Mononuclear cell (primary cell): ENCODE measurements at regions not wholly inside any gene's neighbourhood (a gene's known extent, or its start where the extent isn't known, plus 50 kb on each side); places are given as distances from the start of the nearest gene placed in this dataset.
"Not testable (repeated sequence)": the region's sequence is repeated elsewhere in the genome, so short reads cannot be mapped to it uniquely, and the experiment has no call there.

Experiments used
- H3K27me3 ChIP-seq: 2 replicates; pipeline ENCODE4 v1.6.0; 2011; ENCODE audit warnings: low read length, control low read depth; ENCODE audit not compliant: insufficient read depth
- H3K4me1 ChIP-seq: 2 replicates; pipeline ENCODE4 v1.5.1; 2011; ENCODE audit warnings: mild to moderate bottlenecking, low read length, control low read depth; ENCODE audit not compliant: insufficient read depth
- H3K4me3 ChIP-seq: 2 replicates; pipeline ENCODE4 v1.5.1; 2011; ENCODE audit warnings: mild to moderate bottlenecking, low read length, moderate library complexity
- H3K9me3 ChIP-seq: 2 replicates; pipeline ENCODE4 v1.5.1; 2011; ENCODE audit warnings: low read depth, mild to moderate bottlenecking, control low read depth, low read length

DNA sequence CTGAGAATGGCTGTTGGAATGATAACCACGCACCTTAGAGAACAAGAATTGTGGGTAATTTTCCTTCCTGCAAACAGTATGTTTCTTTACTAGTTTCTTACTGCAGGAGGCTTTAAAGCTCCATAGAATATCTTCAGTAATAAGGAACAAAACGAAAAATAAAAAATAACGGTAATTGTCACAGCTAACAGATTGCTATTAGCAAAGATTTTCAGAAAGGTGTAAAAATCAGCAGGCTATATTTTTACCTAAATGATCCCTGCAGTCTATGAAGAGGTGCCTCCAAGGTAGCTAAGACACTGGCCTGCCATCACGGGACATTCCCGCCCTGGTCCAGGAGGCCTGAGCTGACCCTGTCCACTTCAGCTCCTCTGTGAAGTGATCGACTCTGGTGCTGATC, 127.6 kb upstream of the KCNJ18 start:
- H3K4me3 ChIP-seq, H3K9me3 ChIP-seq, H3K27me3 ChIP-seq, H3K4me1 ChIP-seq: not testable (repeated sequence)

DNA sequence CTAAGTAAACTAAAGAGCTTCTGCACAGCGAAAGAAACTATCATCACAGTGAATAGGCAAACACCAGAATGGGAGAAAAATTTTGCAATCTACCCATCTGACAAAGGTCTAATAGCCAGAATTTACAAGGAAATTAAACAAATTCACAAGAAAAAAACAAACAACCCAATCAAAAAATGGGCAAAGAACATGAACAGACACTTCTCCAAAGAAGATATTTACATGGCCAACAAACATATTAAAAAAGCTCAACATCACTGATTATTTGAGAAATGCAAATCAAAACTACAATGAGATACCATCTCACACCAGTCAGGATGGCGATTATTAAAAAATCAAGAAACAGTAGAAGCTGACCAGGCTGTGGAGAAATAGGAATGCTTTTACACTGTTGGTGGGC, 121.9 kb upstream of the KCNJ18 start:
- not testable (repeated sequence) for H3K9me3 ChIP-seq, H3K4me1 ChIP-seq, H3K27me3 ChIP-seq, H3K4me3 ChIP-seq

DNA sequence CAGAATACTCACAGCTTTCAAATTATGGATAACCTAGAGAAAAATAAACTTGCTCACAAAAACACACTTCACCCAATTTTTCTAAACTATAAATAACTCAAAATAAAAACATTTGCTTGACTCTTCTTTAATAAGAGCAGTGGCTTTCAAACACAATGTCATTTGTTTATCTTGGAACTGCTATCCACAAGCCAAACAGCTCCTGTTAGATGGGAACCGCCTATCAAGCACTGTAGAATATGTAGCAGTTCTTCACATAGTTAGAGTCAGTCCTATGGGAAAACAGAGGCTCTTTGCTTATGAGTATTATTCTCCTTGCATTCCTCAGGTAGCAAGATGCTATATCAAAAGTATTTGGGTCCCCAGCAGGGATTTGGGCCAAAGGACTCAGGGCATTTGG, 120.2 kb upstream of the KCNJ18 start:
- not testable (repeated sequence) for H3K4me3 ChIP-seq, H3K4me1 ChIP-seq, H3K9me3 ChIP-seq, H3K27me3 ChIP-seq

DNA sequence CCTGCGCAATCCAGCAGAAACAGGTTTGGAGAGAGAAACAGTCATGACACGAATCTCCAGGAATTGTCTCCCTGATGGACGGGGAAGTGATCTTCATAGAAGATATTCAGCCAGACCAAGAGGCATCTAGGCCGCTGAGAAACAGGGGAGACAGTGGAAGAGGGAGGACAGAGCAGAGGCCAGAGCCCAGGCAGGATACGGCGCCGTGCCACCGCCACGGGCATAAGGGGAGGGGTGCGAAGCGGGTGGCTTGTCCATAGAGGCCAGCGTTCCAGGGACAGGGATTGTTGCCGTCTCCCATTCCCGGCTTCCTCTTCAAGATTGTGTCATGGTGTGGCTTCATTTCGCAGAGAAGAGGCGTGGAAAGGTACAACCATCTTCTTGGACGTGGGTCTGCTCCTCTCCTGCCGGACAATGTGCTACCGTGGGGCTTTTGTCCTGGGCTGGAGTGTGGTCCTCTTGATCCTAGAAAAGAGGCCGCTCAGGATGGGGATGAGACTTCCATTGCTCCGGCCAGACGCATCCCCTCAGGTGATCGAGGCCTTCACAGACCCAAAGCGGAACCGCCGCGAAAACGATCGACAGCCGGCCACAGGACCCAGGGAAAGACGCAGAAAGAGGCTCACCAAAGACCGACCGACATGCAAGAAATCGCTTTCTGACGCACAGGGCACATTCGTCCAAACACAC, 118.9 kb upstream of the KCNJ18 start:
- not testable (repeated sequence) for H3K4me3 ChIP-seq, H3K27me3 ChIP-seq, H3K4me1 ChIP-seq, H3K9me3 ChIP-seq

DNA sequence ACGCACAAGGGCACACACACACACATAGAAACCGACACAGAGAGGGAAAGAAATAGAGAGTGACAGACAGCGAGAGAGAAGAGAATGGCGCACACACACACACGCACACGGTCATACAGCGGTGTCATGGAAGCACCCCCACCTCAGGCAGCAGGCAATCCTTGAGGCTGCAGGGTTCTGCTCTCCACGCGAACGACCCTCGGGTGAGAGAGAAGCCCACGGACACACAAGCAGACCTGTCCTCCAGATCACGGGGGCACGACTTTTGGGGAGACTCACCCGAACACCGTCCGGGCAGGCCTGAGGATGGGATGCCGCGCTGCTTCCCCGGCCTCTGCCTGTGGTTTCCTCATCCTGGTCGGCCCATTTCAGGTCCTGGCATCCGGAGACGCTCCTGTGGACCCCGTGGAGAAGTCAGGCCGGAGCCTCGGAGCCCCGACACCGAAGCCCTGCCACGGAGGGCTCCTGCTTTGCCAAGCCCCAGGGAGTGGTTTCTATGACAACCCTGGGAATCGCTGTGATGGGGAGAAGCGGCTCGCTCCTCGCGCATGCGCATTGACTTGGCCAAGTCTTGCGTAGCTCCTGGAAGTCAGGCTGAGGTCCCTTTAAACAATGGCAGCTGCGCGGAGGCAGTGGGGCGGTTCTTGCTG, 118.2 kb upstream of the KCNJ18 start:
- Histone ChIP-seq H3K4me3 (peak overlapping the region; percentile 15), H3K27me3 (no peaks in the 10 kb centered on the region), H3K4me1 (no peaks in the 10 kb centered on the region), H3K9me3 (no peaks in the 10 kb centered on the region)

DNA sequence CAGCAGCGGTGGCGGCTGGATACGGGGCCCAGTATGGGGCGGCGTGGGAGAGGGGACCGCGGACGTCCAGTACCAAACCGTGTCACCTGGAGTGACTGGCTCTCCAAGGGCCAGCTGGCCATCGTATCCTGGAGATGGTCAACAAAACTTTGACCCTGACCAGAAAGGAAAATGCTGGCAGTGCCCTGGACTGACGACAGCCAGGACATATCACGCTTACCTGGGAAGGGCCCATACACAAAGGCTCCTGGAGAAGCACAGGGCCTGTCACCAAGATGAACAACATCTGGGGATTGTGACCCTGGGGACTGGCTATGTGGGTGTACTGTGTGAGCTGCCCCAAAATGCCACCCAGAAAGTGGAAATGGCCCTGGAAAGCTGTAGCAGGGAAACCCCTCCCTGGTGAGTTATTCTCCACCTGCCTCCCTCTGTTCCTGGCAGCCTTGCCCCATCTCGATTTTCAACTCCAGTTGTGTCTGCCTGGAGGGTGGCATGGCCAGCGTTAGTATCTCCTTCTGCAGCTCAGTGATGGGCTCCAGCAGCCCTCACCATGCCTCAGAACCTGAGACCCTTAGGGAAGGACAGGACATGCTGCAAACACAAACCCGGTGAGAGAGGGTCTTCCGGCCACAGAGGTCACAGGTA, 117.6 kb upstream of the KCNJ18 start:
- H3K9me3 ChIP-seq, H3K4me3 ChIP-seq, H3K27me3 ChIP-seq, H3K4me1 ChIP-seq: not testable (repeated sequence)

DNA sequence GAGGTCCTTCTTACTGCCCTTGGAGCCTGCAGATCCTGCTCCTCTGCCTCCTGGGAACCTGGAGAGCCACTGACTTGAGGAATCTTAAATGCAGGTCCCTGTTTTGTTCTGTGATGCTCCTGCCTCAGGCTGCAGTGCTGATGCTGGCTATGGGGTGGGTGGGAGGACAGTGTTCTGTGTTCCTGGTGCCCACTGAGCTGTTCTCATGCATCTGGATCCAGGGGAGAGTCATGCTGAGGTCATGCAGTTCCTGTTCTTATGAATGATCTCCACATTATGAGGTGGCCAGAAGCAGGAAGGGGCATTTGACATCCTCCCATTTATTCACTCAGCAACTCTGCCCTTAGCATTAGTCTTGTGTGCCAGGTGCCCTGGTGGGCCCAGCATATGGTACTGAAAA, 113.5 kb upstream of the KCNJ18 start:
- not testable (repeated sequence) for H3K27me3 ChIP-seq, H3K4me1 ChIP-seq, H3K9me3 ChIP-seq, H3K4me3 ChIP-seq

DNA sequence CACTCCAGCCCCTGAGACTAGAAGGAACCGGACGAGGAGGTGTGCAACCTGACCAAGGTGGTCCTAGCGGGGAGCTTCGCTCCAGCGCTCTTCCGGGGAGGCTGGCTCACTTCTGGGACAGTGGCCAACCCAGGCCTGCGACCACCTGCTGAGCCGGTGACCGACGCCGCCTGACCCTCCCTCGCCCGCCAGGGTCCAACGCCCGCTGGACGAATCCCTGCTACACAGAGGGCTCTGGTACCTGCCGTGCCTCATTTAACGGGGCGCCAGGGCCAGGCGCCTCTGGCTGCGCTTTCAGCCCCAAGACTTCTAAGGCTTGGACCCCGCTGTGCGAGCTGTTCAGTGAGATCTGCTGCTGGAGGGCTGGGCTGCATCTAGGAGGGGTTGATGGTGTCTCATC, 99.5 kb upstream of the KCNJ18 start:
- Histone ChIP-seq H3K4me3 (no peak overlapping the region), H3K27me3 (no peaks in the 10 kb centered on the region), H3K4me1 (no peaks in the 10 kb centered on the region), H3K9me3 (no peaks in the 10 kb centered on the region)

DNA sequence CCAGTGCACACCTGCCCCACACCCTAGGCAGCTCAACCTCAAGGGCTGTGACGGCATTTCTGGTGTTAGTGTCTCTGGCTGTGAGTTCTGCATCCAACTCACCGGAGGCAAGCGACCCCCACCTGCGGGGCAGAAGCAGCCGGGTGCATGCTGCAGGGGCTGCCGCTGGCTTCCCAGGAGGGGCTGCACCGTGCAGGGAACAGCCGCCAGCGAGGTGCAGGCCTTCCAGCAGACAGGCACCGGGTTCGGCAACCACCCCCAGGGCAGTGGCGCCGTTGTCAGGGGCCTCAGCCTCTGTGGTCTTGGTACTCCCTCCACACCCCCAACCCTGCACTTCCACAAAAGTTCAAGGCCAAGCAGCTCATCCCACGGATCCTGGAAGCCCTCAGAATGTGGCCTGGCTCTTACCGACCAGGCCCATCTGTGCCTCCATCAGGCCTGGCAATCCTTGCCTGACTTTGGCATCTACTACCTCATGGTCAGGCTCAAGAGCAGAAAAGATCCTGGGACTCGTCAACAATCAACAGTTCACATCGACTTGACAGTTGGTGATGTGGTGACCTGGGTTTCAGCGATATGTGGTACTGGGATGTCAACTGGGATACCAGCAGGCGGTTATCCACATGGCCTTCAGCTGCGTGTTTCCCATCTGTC, 98.7 kb upstream of the KCNJ18 start:
- H3K4me3 ChIP-seq, H3K9me3 ChIP-seq, H3K4me1 ChIP-seq, H3K27me3 ChIP-seq: not testable (repeated sequence)

DNA sequence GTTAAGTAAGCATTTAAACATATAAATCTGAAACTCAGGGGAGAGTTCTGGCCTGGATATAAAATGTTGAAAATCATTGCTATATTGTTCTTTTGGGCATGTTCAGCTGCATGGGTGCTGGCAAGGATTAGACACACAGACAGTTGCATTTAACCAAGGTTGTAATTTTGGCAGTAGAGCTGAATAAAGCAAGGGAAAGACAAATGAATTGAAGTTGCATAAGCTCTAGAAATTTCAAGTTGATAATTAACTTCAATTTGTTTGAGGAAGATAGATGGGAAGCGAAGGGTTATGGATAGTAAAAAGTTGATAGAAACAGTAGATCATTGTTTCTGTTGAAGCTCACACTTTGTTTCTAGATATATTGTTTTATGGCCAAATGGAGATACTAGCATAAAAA, 97.2 kb upstream of the KCNJ18 start:
- no peaks in the 10 kb centered on the region for H3K9me3 ChIP-seq
- H3K27me3 ChIP-seq, result no peaks in the 10 kb centered on the region
- H3K4me1 ChIP-seq, result no peaks in the 10 kb centered on the region
- H3K4me3 ChIP-seq, result no peak overlapping the region

DNA sequence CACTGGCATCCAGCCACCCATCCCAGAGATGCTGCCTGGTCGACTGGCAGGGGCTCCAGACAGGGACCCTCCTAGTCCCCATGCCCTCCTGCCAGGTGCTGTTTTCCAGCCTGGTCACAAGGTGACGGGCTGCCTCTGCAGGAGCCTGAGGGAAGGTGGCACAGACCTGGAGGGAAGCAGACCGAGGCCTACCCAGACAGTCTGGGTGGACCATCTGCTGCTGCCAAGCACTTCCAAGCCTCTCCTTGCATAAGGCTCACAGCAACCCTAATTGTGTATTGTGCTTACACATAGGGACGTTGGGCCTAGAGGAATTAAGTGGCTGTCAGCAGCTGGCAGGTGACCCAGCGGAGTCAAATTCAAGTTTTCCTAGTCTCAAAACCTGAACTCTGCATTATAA, 90.1 kb upstream of the KCNJ18 start:
- H3K4me3 ChIP-seq, result no peak overlapping the region
- no peaks in the 10 kb centered on the region for H3K27me3 ChIP-seq
- H3K4me1 ChIP-seq, result no peaks in the 10 kb centered on the region
- H3K9me3 ChIP-seq, result no peaks in the 10 kb centered on the region

DNA sequence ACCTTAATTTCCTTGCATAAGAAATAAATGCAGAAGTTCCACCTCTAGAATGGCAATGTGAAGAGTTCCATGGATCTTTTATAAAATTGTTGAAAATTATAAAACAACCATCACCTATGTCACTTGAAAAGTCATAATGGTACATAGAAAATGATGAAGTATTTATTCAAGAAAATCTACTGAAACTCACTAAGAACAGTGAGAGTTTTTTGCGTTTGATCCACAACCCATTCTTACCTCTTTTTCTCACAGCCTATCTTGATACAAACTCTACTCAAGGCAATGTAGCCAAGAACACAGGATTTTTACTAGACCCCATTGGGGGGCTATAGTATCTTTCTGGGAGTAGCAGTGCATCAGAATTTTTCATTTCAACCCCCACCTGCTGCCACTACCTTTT, 89.0 kb upstream of the KCNJ18 start:
- H3K9me3 ChIP-seq, H3K4me3 ChIP-seq, H3K4me1 ChIP-seq, H3K27me3 ChIP-seq: not testable (repeated sequence)

DNA sequence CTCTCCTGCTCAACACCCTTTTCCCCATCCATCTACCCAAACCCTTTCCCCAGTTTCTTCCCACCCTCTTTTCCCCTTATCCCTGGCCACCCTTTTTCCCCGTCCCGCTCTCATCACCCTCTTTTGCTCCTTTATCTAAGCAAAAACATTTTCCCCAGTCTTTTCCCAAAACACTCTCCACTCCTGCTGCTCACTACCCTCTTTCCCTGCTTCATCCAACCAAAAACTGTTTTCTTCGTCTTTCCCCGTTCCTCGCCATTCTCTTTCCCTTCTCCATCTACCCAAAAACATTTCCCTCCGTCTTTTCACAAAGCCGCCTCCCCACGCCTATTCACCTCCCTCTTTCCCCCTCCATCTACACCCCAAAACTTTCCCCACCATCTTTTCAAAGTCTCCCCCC, 80.9 kb upstream of the KCNJ18 start:
- not testable (repeated sequence) for H3K9me3 ChIP-seq, H3K4me1 ChIP-seq, H3K4me3 ChIP-seq, H3K27me3 ChIP-seq

DNA sequence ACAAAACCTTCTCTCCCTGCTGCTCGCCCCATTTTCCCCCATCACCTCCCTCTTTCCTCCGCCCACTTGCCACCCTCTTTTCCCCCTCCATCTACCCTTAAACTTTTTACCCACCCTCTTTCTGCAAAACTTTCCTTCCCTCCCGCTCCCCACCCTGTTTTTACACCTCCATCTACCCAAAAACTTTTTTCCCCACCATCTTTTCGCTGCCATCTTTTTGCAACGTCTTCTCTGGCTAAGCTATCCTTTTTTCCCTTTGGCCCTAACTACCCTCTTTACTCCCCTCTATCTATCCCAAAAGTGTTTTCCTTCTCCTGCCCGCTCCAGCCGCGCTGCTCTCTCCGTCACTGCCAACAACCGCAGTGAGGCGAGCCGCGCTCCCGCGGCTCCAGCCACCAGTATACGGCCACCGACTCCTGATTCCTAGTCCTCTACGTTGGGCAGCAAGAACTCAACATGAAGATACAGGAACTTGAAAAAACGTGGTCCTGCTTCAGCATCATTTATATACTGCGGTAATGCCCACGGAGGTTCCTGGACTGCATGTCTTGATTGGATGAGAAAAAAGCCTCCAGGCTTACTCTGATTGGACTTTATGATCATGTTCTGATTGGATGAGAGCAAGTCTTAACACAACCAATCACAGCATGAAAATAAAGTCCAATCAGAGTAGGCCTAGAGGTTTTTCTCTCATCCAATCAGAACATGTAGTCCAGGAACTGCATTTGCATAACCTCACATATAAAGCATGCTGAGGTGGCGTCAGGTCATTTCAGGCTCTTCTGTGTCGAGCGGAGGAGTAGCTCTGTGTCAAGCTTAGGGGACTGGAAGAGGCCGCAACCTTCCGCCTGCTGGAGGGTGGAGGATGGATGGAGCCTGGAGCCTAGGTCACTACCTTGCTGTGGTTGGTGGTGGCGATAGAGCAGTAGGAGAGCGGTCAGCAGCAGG, 79.9 kb upstream of the KCNJ18 start:
- H3K4me3 ChIP-seq, H3K27me3 ChIP-seq, H3K4me1 ChIP-seq, H3K9me3 ChIP-seq: not testable (repeated sequence)

DNA sequence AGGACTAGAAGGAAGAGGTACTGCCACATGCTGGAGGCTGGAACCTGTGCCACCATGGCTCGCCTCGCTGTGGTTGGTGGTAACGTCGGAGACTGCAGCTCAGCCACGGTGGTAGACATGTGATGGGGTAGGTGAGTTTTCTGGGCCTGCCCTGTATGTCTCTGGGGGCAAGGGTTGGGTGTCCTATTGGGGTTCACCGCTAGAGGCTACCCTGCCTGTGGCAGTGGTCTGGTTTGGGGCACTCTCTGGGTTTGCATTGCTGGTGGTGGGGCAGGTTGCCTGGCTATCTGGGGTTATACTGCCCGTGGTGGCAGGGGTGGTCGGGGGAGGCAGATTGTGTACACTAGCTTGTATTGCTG, 79.3 kb upstream of the KCNJ18 start:
- no peak overlapping the region for H3K4me3 ChIP-seq
- no peaks in the 10 kb centered on the region for H3K27me3 ChIP-seq
- H3K9me3 ChIP-seq, result no peaks in the 10 kb centered on the region
- H3K4me1 ChIP-seq, result no peaks in the 10 kb centered on the region
